K562 (cell line): ENCODE measurements at regions not wholly inside any gene's neighbourhood (a gene's known extent, or its start where the extent isn't known, plus 50 kb on each side); places are given as distances from the start of the nearest gene placed in this dataset.

ENCODE experiments used
- ATAC-seq: fragments of 200-7000 bp; cut with Tn5 transposase; 3 replicates; pipeline ENCODE4 v1.9.1; 2020; ENCODE audit warnings: moderate library complexity
- BruUV-seq: library from RNA; stranded (reverse); fragments of 400-500 nt; replicated peaks from 2 replicates; lab custom pipeline; 2021; lab: Mats Ljungman, UMichigan
- CTCF ChIA-PET: fragments of 300-600 bp; formaldehyde crosslinking; extraction: SDS; loops from one replicate; lab custom pipeline; 2021; ENCODE audit warnings: low intra/inter-chr PET ratio; lab: Yijun Ruan, JAX
- POLR2A ChIA-PET: fragments of 300-600, 350-650 bp; sonication (Branson Sonifier 250); formaldehyde crosslinking; extraction: SDS; loops from one replicate; lab custom pipeline; 2021; ENCODE audit warnings: antibody characterized with exemption, inconsistent platforms; lab: Yijun Ruan, JAX
- DNase-seq, 4 experiments: peaks; one replicate each; pipeline versions ENCODE4 v3.0.0 to v3.0.0-alpha.2; 2011 to 2018; ENCODE audit warnings: low spot score in 3 of 4, mixed read lengths in 3 of 4; ENCODE audit errors: extremely low read depth in 1 of 4
- FAIRE-seq: peaks from 2 replicates; lab custom pipeline; 2011; peaks lifted over from hg19 to GRCh38; lab: Jason Lieb, UNC
- H2AFZ ChIP-seq: 2 replicates; pipeline ENCODE4 v1.6.0; 2011; ENCODE audit warnings: low read depth, low read length, control low read depth, inconsistent platforms
- H3K27ac ChIP-seq: fragments of 200-600 bp; 3 replicates; pipeline ENCODE4 v1.8.0; 2011; ENCODE audit warnings: low read depth, mild to moderate bottlenecking, control low read depth, inconsistent platforms, low read length, moderate library complexity, mixed read lengths; ENCODE audit errors: extremely low read depth
- H3K27me3 ChIP-seq, 2 experiments: fragments of 300-600 bp in 1 of 2; 2 replicates in 1 of 2; 3 replicates in 1 of 2; pipeline versions ENCODE4 v1.6.0 to v1.8.0; 2011; ENCODE audit warnings: inconsistent platforms in 2 of 2, low read length in 2 of 2, mild to moderate bottlenecking in 1 of 2, mixed read lengths in 1 of 2, moderate library complexity in 1 of 2; ENCODE audit not compliant: control insufficient read depth in 2 of 2, insufficient read depth in 2 of 2
- H3K36me3 ChIP-seq: fragments of 300-600 bp; 3 replicates; pipeline ENCODE4 v1.8.0; 2011; ENCODE audit warnings: mild to moderate bottlenecking, low read length, inconsistent platforms; ENCODE audit not compliant: control insufficient read depth, insufficient read depth
- H3K4me1 ChIP-seq, 2 experiments: fragments of 200-600 bp in 1 of 2; replicated peaks in 1 of 2; 2 replicates in 1 of 2; 3 replicates in 1 of 2; pipeline versions ENCODE4 v1.5.1 to v1.8.0; 2011; ENCODE audit warnings: inconsistent platforms in 2 of 2, low read length in 2 of 2, mild to moderate bottlenecking in 1 of 2, mixed read lengths in 1 of 2, moderate library complexity in 1 of 2; ENCODE audit not compliant: control insufficient read depth in 2 of 2, insufficient read depth in 2 of 2
- H3K4me2 ChIP-seq: 2 replicates; pipeline ENCODE4 v1.6.1; 2011; ENCODE audit warnings: low read length, control low read depth, inconsistent platforms, mixed read lengths; ENCODE audit not compliant: insufficient read depth
- H3K4me3 ChIP-seq: fragments of 200-600 bp; sonication (generic), shearing (Covaris generic); 2 replicates; pipeline ENCODE4 v1.5.1; 2016; ENCODE audit warnings: control low read depth, inconsistent platforms
- H3K79me2 ChIP-seq: fragments of 200-600 bp; 3 replicates; pipeline ENCODE4 v1.8.0; 2011; ENCODE audit warnings: low read length, inconsistent platforms; ENCODE audit not compliant: control insufficient read depth, insufficient read depth
- H3K9ac ChIP-seq, 2 experiments: 2 replicates each; pipeline versions ENCODE4 v1.6.0 to v1.6.1; 2011; ENCODE audit warnings: low read depth in 2 of 2, low read length in 2 of 2, control low read depth in 1 of 2, inconsistent platforms in 1 of 2, mild to moderate bottlenecking in 1 of 2, mixed read lengths in 1 of 2; ENCODE audit not compliant: insufficient read depth in 1 of 2
- H3K9me1 ChIP-seq: one replicate; pipeline ENCODE4 v1.6.0; 2011; ENCODE audit warnings: inconsistent platforms, mild to moderate bottlenecking, low read length, moderate library complexity; ENCODE audit not compliant: control insufficient read depth, insufficient read depth
- H3K9me3 ChIP-seq: replicated peaks from 2 replicates; pipeline ENCODE4 v1.5.1; 2011; ENCODE audit warnings: low read depth, low read length, inconsistent platforms; ENCODE audit not compliant: control insufficient read depth, insufficient read depth
- H4K20me1 ChIP-seq: replicated peaks from 2 replicates; pipeline ENCODE4 v1.6.1; 2011; ENCODE audit warnings: low read length, inconsistent platforms, mixed read lengths; ENCODE audit not compliant: control insufficient read depth, insufficient read depth
- ELF4 ChIP-seq: fragments of 450-650 bp; formaldehyde crosslinking; IDR thresholded peaks from 2 replicates; pipeline ENCODE4 v1.4.0; 2022; ENCODE audit warnings: missing genetic modification characterization
- HMG20B ChIP-seq: fragments of 250-450 bp; sonication (Bioruptor Pico); IDR thresholded peaks from 2 replicates; pipeline ENCODE4 v1.5.0; 2021; ENCODE audit warnings: mild to moderate bottlenecking
- TEAD2 ChIP-seq: fragments of 450-650 bp; IDR thresholded peaks from 2 replicates; pipeline ENCODE4 v1.6.1; 2016; ENCODE audit warnings: missing genetic modification characterization, control low read depth, missing compliant biosample characterization
- TRIM25 ChIP-seq: fragments of 450-650 bp; IDR thresholded peaks from 2 replicates; pipeline ENCODE4 v1.7.0; 2016; ENCODE audit warnings: borderline replicate concordance
- ZEB2 ChIP-seq: fragments of 450-650 bp; IDR thresholded peaks from 2 replicates; pipeline ENCODE4 v1.6.1; 2016
- ZNF263 ChIP-seq: sonication (generic); formaldehyde crosslinking; IDR thresholded peaks from 2 replicates; pipeline ENCODE4 v1.8.0; 2022; ENCODE audit warnings: mild to moderate bottlenecking, missing genetic modification reagents, borderline replicate concordance
- ZNF274 ChIP-seq: IDR thresholded peaks from 2 replicates; pipeline ENCODE4 v1.6.1; 2011; ENCODE audit warnings: low read depth, mild to moderate bottlenecking, low read length, moderate library complexity, borderline replicate concordance
- ZNF280A ChIP-seq: fragments of 450-650 bp; IDR thresholded peaks from 2 replicates; pipeline ENCODE4 v1.6.1; 2018; ENCODE audit warnings: mild to moderate bottlenecking, low read depth; ENCODE audit not compliant: partially characterized antibody
- ZNF583 ChIP-seq: fragments of 250-450 bp; sonication (Bioruptor Pico); IDR thresholded peaks from 2 replicates; pipeline ENCODE4 v1.4.0; 2020
- ZNF76 ChIP-seq: fragments of 250-450 bp; sonication (Bioruptor Pico); IDR thresholded peaks from 2 replicates; pipeline ENCODE4 v1.4.0; 2020; ENCODE audit warnings: mild to moderate bottlenecking, moderate library complexity, borderline replicate concordance
- WGBS: fragments of 100-300 bp; shearing (Covaris generic); methylation state at CpG from one replicate; pipeline ENCODE4 v1.1.6; 2016; ENCODE audit warnings: low coverage, mixed read lengths; ENCODE audit not compliant: insufficient coverage; ENCODE audit errors: missing lambda C conversion rate; 5-methylcytosine and 5-hydroxymethylcytosine counted together
- in situ Hi-C: fragments of 300-500 bp; cut with MboI; formaldehyde crosslinking; loops from 4 replicates; pipeline ENCODE4 v1.15.0; 2018; ENCODE audit warnings: inconsistent platforms, mixed read lengths
- intact Hi-C: fragments of 100-400 bp; cut with micrococcal nuclease; formaldehyde crosslinking; loops from 2 replicates; pipeline ENCODE4 v1.14.2; 2022

- Histone ChIP-seq H3K4me3 (no peak overlapping the region), H3K9me1 (no peaks in the 10 kb centered on the region), H4K20me1 (no peaks in the 10 kb centered on the region), H3K9me3 (no peaks in the 10 kb centered on the region), H3K36me3 (no peaks in the 10 kb centered on the region), H3K4me2 (no peak overlapping the region), H3K27me3 (no peaks in the 10 kb centered on the region), H3K79me2 (no peaks in the 10 kb centered on the region), H3K4me1 (no peaks in the 10 kb centered on the region), H2AFZ (no peak overlapping the region), H3K9ac (no peak overlapping the region), H3K27ac (no peak overlapping the region)
- no TSS peak for BruUV-seq
- DNase-seq, result no peak
- ChIA-PET POLR2A (interaction anchor here (0.8 kb wide), 1 partner anchor 21 kb away, joined by 3 read pairs; no protein-coding TSS in a partner anchor), CTCF (no interaction called here)
- ATAC-seq, result no peak
- in situ Hi-C loops (no loop called here), intact Hi-C loops (no loop called here)
- TF ChIP-seq TEAD2 (tag), result no peak
- no peak for TF ChIP-seq ZNF583 (CRISPR knock-in tag)
- no peak for TF ChIP-seq ZNF76 (CRISPR knock-in tag)
- TF ChIP-seq ZEB2, result no peak
- no peak for TF ChIP-seq TRIM25
- no peak for TF ChIP-seq ZNF280A
- TF ChIP-seq ZNF274, result no peak
- TF ChIP-seq HMG20B (CRISPR knock-in tag), result no peak
- TF ChIP-seq ZNF263 (CRISPR knock-in tag), result no peak
- TF ChIP-seq ELF4 (CRISPR knock-in tag), result no peak
- 0% methylated on average over 3 of the region's 3 CpGs for WGBS
- no peak for FAIRE-seq
These were observed 403.1 kb downstream of the SPRY2 start for GRCh38 chr13:79937771-79938216.
